Suprapubic skin (tissue), 4 donors: ENCODE measurements at regions not wholly inside any gene's neighbourhood (a gene's known extent, or its start where the extent isn't known, plus 50 kb on each side); places are given as distances from the start of the nearest gene placed in this dataset.

Experiments
- EP300 ChIP-seq: sonication (generic); formaldehyde crosslinking; IDR thresholded peaks from one replicate; pipeline ENCODE4 v1.6.1; 2017; ENCODE audit warnings: antibody characterized with exemption
- POLR2A ChIP-seq, 2 donors: fragments of 450-650 bp; IDR thresholded peaks; one replicate each; pipeline ENCODE4 v1.6.1; 2017; ENCODE audit warnings: antibody characterized with exemption in 2 of 2, mild to moderate bottlenecking in 2 of 2, moderate library complexity in 2 of 2
- POLR2AphosphoS5 ChIP-seq, 3 donors: sonication (generic); formaldehyde crosslinking; IDR thresholded peaks; one replicate each; pipeline ENCODE4 v1.6.1; 2017; ENCODE audit warnings: antibody characterized with exemption in 3 of 3
- TF ChIP-seq, protein P1 (sequence below), 2 donors: fragments of 200-600 bp in 1 of 2; fragments of 450-650 bp in 1 of 2; sonication (generic) in 1 of 2; IDR thresholded peaks; one replicate each; pipeline ENCODE4 v1.5.1; 2016 to 2019; ENCODE audit warnings: antibody characterized with exemption in 2 of 2, mild to moderate bottlenecking in 1 of 2, moderate library complexity in 1 of 2

- TF ChIP-seq, protein P1, sequence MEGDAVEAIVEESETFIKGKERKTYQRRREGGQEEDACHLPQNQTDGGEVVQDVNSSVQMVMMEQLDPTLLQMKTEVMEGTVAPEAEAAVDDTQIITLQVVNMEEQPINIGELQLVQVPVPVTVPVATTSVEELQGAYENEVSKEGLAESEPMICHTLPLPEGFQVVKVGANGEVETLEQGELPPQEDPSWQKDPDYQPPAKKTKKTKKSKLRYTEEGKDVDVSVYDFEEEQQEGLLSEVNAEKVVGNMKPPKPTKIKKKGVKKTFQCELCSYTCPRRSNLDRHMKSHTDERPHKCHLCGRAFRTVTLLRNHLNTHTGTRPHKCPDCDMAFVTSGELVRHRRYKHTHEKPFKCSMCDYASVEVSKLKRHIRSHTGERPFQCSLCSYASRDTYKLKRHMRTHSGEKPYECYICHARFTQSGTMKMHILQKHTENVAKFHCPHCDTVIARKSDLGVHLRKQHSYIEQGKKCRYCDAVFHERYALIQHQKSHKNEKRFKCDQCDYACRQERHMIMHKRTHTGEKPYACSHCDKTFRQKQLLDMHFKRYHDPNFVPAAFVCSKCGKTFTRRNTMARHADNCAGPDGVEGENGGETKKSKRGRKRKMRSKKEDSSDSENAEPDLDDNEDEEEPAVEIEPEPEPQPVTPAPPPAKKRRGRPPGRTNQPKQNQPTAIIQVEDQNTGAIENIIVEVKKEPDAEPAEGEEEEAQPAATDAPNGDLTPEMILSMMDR (IDR thresholded peaks at IDR 0.05) = no peak
- TF ChIP-seq POLR2AphosphoS5 (IDR thresholded peaks at IDR 0.05) (no peak), EP300 (no peak), POLR2A (IDR thresholded peaks at IDR 0.05) (no peak)
Observed at GRCh38 chr3:152198665-152199064, 70.1 kb upstream of the MBNL1 start.
